ENCODE measurements at regions not wholly inside any gene's neighbourhood (a gene's known extent, or its start where the extent isn't known, plus 50 kb on each side); places are given as distances from the start of the nearest gene placed in this dataset.

DNA sequence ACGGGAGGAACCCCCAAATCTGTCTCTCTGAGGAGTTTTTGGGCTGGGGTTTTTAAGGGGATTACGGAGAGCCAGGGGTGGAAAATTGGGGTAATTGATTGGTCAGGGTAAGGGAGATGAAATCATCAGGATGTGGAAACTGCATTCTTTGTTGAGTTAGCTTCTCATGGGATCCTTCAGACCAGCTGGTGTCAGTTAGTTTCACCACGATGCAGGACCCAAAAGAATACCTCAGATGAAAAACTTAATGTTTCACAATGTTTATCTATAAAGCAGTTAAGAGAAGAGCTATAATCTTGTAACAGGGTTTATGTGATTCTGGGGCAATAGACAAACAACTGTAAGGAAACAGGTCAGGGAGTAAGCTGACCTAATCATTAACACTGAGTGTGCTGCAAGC, 230.8 kb downstream of the POU4F1 start:
- TF ChIP-seq, protein P1, sequence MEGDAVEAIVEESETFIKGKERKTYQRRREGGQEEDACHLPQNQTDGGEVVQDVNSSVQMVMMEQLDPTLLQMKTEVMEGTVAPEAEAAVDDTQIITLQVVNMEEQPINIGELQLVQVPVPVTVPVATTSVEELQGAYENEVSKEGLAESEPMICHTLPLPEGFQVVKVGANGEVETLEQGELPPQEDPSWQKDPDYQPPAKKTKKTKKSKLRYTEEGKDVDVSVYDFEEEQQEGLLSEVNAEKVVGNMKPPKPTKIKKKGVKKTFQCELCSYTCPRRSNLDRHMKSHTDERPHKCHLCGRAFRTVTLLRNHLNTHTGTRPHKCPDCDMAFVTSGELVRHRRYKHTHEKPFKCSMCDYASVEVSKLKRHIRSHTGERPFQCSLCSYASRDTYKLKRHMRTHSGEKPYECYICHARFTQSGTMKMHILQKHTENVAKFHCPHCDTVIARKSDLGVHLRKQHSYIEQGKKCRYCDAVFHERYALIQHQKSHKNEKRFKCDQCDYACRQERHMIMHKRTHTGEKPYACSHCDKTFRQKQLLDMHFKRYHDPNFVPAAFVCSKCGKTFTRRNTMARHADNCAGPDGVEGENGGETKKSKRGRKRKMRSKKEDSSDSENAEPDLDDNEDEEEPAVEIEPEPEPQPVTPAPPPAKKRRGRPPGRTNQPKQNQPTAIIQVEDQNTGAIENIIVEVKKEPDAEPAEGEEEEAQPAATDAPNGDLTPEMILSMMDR (IDR thresholded peaks at IDR 0.05; ENCODE audit: partially characterized antibody, unreplicated experiment), result no peak
- DNase-seq, result no peak
- no peaks in the 10 kb centered on the region for H3K27me3 Mint-ChIP-seq (ENCODE audit: unreplicated experiment)
- H3K27ac Mint-ChIP-seq (ENCODE audit: unreplicated experiment), result no peak overlapping the region
- no peaks in the 10 kb centered on the region for H3K36me3 Mint-ChIP-seq (ENCODE audit: unreplicated experiment)
- peaks cover 3% of the 10 kb centered on the region for H3K9me3 Mint-ChIP-seq (ENCODE audit: unreplicated experiment)
- no peak overlapping the region for H3K4me3 Mint-ChIP-seq (ENCODE audit: unreplicated experiment)
- H3K4me1 Mint-ChIP-seq (ENCODE audit: low read depth, unreplicated experiment), result peaks cover 10% of the 10 kb centered on the region

DNA sequence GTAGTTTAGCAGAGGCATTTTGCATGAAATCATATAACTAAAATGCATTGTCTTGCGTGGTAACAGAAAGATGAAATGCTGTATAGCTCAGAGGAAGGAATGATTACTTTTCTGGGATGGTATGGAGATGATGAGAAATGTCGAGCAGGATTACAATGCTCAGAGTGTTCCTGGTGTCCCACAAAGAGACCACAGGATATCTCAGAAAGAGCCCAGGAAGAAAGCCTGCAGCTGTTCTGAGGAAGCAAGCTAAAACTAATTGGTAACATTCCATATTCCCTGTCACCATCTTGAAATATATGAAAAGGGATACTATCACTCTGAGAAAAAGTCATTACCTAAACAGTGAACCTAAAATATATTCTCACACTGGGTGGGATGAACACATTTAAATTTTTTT, 233.1 kb downstream of the POU4F1 start:
- no peak for DNase-seq
- Mint-ChIP-seq H3K27ac (ENCODE audit: unreplicated experiment) (no peak overlapping the region), H3K36me3 (ENCODE audit: unreplicated experiment) (no peaks in the 10 kb centered on the region), H3K27me3 (ENCODE audit: unreplicated experiment) (no peaks in the 10 kb centered on the region), H3K4me3 (ENCODE audit: unreplicated experiment) (no peak overlapping the region), H3K9me3 (ENCODE audit: unreplicated experiment) (peaks cover 3% of the 10 kb centered on the region), H3K4me1 (ENCODE audit: low read depth, unreplicated experiment) (peaks cover 9% of the 10 kb centered on the region)
- TF ChIP-seq, protein P1 (IDR thresholded peaks at IDR 0.05; ENCODE audit: partially characterized antibody, unreplicated experiment), result no peak

DNA sequence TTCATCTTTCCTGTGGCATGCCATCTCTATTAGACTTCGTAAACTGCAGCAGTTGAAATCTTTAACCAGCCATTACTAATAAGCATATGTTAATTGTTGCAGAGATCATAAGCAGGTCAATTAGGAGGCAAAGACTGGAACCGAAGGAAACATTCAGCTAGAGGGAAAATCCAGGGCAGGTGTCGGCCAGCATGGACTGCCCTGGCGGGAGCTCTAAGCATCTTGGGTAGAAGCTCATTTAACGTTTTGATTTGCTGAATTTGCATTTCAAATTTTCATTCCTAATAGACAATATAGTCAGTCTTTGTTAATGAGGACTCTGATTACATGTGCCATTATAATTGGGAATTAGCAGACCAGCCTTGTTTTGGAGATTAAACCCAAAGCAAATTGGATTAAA, 238.6 kb downstream of the POU4F1 start:
- Mint-ChIP-seq H3K36me3 (ENCODE audit: unreplicated experiment) (no peaks in the 10 kb centered on the region), H3K27me3 (ENCODE audit: unreplicated experiment) (no peaks in the 10 kb centered on the region), H3K27ac (ENCODE audit: unreplicated experiment) (no peak overlapping the region), H3K4me1 (ENCODE audit: low read depth, unreplicated experiment) (no peaks in the 10 kb centered on the region), H3K4me3 (ENCODE audit: unreplicated experiment) (no peak overlapping the region), H3K9me3 (ENCODE audit: unreplicated experiment) (no peaks in the 10 kb centered on the region)
- TF ChIP-seq, protein P1 (IDR thresholded peaks at IDR 0.05; ENCODE audit: partially characterized antibody, unreplicated experiment), result no peak
- no peak for DNase-seq

DNA sequence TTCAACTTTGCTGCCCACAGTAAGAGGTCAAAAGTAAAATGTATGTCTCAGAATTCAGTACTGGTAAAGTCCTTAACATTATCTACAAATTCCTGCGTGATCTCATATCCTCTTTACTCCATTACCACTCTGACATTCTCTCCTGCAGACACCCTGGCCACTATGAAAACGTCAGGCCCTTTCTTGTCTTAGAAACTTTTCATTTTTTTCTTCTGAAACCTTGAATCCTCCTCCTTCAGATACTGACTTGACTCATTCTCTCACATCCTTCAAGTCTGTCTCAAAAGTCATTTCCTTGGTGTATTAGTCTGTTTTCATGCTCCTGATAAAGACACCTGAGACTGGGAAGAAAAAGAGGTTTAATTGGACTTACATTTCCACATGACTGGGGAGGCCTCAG, 262.3 kb downstream of the POU4F1 start:
- TF ChIP-seq, protein P1 (IDR thresholded peaks at IDR 0.05; ENCODE audit: partially characterized antibody, unreplicated experiment), result no peak
- H3K36me3 Mint-ChIP-seq (ENCODE audit: unreplicated experiment), result no peaks in the 10 kb centered on the region
- H3K27me3 Mint-ChIP-seq (ENCODE audit: unreplicated experiment), result no peaks in the 10 kb centered on the region
- H3K4me1 Mint-ChIP-seq (ENCODE audit: low read depth, unreplicated experiment), result no peaks in the 10 kb centered on the region
- H3K27ac Mint-ChIP-seq (ENCODE audit: unreplicated experiment), result no peak overlapping the region
- no peaks in the 10 kb centered on the region for H3K9me3 Mint-ChIP-seq (ENCODE audit: unreplicated experiment)
- no peak for DNase-seq
- no peak overlapping the region for H3K4me3 Mint-ChIP-seq (ENCODE audit: unreplicated experiment)

DNA sequence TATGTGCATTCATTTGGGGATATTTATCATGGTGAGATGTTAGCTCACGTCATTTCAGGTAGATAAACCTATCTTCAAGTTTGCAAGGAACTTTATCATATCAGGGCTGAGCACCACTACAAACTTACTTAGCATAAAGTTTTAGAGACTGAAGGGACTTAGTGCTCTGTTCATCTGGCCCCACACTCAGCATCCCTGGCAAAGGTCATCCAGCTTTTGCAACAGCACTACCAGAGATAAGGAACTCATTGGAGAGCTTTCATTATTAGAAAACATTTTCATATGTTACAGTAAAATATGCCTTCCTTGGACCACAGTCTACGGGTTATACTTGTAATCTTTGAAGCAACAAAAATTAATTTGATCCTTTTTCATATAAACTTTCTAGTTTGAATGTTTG, 263.4 kb downstream of the POU4F1 start:
- TF ChIP-seq, protein P1 (IDR thresholded peaks at IDR 0.05; ENCODE audit: partially characterized antibody, unreplicated experiment), result no peak
- H3K4me1 Mint-ChIP-seq (ENCODE audit: low read depth, unreplicated experiment), result no peaks in the 10 kb centered on the region
- no peaks in the 10 kb centered on the region for H3K9me3 Mint-ChIP-seq (ENCODE audit: unreplicated experiment)
- no peaks in the 10 kb centered on the region for H3K27me3 Mint-ChIP-seq (ENCODE audit: unreplicated experiment)
- no peak for DNase-seq
- no peaks in the 10 kb centered on the region for H3K36me3 Mint-ChIP-seq (ENCODE audit: unreplicated experiment)
- no peak overlapping the region for H3K27ac Mint-ChIP-seq (ENCODE audit: unreplicated experiment)
- no peak overlapping the region for H3K4me3 Mint-ChIP-seq (ENCODE audit: unreplicated experiment)

All from glutamatergic neuron (in vitro differentiated cells).